Endodermal cell (in vitro differentiated cells): ENCODE measurements at regions not wholly inside any gene's neighbourhood (a gene's known extent, or its start where the extent isn't known, plus 50 kb on each side); places are given as distances from the start of the nearest gene placed in this dataset.

ENCODE experiments used
- DNase-seq: peaks from one replicate; pipeline ENCODE4 v3.0.0-alpha.2; 2017
- H3K27ac ChIP-seq: 2 replicates; pipeline ENCODE4 v1.5.1; 2013; ENCODE audit warnings: mild to moderate bottlenecking, low read depth, low read length, moderate library complexity
- H3K27me3 ChIP-seq: 2 replicates; pipeline ENCODE4 v1.6.1; 2013; ENCODE audit warnings: mild to moderate bottlenecking, low read length, moderate library complexity; ENCODE audit not compliant: insufficient read depth, control insufficient read depth, poor library complexity, severe bottlenecking
- H3K36me3 ChIP-seq: 2 replicates; pipeline ENCODE4 v1.7.0; 2013; ENCODE audit warnings: mild to moderate bottlenecking, low read length, moderate library complexity; ENCODE audit not compliant: control insufficient read depth, insufficient read depth
- H3K4me1 ChIP-seq: one replicate; pipeline ENCODE4 v1.7.0; 2013; ENCODE audit warnings: low read length; ENCODE audit not compliant: control insufficient read depth, insufficient read depth
- H3K4me3 ChIP-seq: 2 replicates; pipeline ENCODE4 v1.5.1; 2013; ENCODE audit warnings: mild to moderate bottlenecking, low read length, moderate library complexity
- H3K9ac ChIP-seq: 2 replicates; pipeline ENCODE4 v1.6.1; 2013; ENCODE audit warnings: mild to moderate bottlenecking, low read length, moderate library complexity; ENCODE audit not compliant: poor library complexity, severe bottlenecking; ENCODE audit errors: extremely low read depth
- H3K9me3 ChIP-seq: 2 replicates; pipeline ENCODE4 v1.6.1; 2013; ENCODE audit warnings: mild to moderate bottlenecking, low read length, moderate library complexity; ENCODE audit not compliant: control insufficient read depth
- H3K27ac Mint-ChIP-seq: 2 replicates; pipeline ENCODE4 v1.8.0; 2020; ENCODE audit warnings: mixed read lengths
- H3K27me3 Mint-ChIP-seq: 2 replicates; pipeline ENCODE4 v1.8.0; 2021; ENCODE audit warnings: mild to moderate bottlenecking, mixed read lengths; ENCODE audit not compliant: insufficient read depth
- H3K36me3 Mint-ChIP-seq: 2 replicates; pipeline ENCODE4 v1.8.0; 2020; ENCODE audit warnings: low read depth, mixed read lengths
- H3K4me1 Mint-ChIP-seq: 2 replicates; pipeline ENCODE4 v1.8.0; 2020; ENCODE audit warnings: mixed read lengths
- H3K4me3 Mint-ChIP-seq: 2 replicates; pipeline ENCODE4 v1.8.0; 2020; ENCODE audit warnings: mild to moderate bottlenecking, moderate library complexity, mixed read lengths
- H3K9me3 Mint-ChIP-seq: 2 replicates; pipeline ENCODE4 v1.8.0; 2020; ENCODE audit warnings: mild to moderate bottlenecking, mixed read lengths
- WGBS, 2 experiments: methylation state at CpG; one replicate each; pipeline versions ENCODE4 v1.1.5 to v1.1.7; 2013; ENCODE audit warnings: missing lambda C conversion rate in 2 of 2, mixed read lengths in 1 of 2; ENCODE audit not compliant: insufficient coverage in 1 of 2, insufficient read length in 1 of 2; 5-methylcytosine and 5-hydroxymethylcytosine counted together
- TF ChIP-seq, protein P1 (sequence below): fragments of 200-600 bp; sonication (generic); conservative IDR thresholded peaks from 2 replicates; pipeline ENCODE4 v1.5.0; 2021; ENCODE audit warnings: antibody characterized with exemption, mild to moderate bottlenecking

DNA sequence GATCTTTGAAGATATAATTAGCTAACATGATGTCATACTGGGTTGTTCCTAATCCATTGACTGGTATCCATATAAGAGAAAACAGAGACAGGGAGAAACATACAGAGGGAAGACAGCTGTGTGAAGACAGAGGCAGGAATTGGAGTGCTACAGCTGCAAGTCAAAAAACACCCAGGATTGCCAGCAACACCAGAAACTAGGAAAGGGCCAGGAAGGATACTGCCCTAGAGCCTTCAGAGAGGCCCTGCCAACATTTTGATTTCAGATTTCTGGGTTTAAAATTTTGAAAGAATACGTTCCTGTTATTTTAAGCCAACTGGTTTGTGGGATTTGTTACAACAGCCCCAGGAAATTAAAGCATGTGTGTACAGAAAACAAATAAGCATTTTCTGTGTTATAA is 473.7 kb upstream of the FLRT2 start:
- no peaks in the 10 kb centered on the region for H3K36me3 ChIP-seq
- no peak overlapping the region for H3K9ac ChIP-seq
- no peaks in the 10 kb centered on the region for H3K4me1 ChIP-seq
- H3K4me3 ChIP-seq = no peak overlapping the region
- no peak overlapping the region for H3K27ac ChIP-seq
- 91 to 100% methylated on average over 1 of the region's 1 CpG for WGBS, 2 experiments
- no peaks in the 10 kb centered on the region for H3K27me3 ChIP-seq
- DNase-seq = no peak
- Mint-ChIP-seq H3K4me1 (no peaks in the 10 kb centered on the region), H3K27me3 (peaks cover 1% of the 10 kb centered on the region), H3K36me3 (peaks cover 15% of the 10 kb centered on the region), H3K4me3 (no peak overlapping the region), H3K27ac (no peak overlapping the region), H3K9me3 (peaks cover 44% of the 10 kb centered on the region)
- TF ChIP-seq, protein P1, sequence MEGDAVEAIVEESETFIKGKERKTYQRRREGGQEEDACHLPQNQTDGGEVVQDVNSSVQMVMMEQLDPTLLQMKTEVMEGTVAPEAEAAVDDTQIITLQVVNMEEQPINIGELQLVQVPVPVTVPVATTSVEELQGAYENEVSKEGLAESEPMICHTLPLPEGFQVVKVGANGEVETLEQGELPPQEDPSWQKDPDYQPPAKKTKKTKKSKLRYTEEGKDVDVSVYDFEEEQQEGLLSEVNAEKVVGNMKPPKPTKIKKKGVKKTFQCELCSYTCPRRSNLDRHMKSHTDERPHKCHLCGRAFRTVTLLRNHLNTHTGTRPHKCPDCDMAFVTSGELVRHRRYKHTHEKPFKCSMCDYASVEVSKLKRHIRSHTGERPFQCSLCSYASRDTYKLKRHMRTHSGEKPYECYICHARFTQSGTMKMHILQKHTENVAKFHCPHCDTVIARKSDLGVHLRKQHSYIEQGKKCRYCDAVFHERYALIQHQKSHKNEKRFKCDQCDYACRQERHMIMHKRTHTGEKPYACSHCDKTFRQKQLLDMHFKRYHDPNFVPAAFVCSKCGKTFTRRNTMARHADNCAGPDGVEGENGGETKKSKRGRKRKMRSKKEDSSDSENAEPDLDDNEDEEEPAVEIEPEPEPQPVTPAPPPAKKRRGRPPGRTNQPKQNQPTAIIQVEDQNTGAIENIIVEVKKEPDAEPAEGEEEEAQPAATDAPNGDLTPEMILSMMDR = no peak
- H3K9me3 ChIP-seq = peaks cover 34% of the 10 kb centered on the region

DNA sequence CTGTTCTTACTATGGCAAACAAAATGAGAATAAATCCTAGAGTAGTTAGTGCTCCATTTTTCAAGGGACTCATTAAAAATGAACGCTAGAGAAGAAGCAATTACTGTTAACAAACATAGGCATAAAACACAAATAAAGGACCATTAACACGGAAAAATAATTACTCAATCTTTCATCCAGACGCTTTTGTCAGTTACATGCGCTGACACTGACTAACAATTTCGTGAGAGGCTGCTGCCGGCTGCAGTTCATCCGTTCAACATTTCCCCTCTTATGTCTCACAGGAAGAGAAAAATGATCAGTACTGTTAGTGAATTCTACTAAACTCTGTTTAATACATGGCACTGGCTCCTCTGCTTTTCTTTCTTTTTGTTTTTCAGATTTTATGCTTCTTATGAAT is 472.7 kb upstream of the FLRT2 start:
- Histone ChIP-seq H3K9me3 (peaks cover 34% of the 10 kb centered on the region), H3K4me1 (no peaks in the 10 kb centered on the region), H3K27ac (no peak overlapping the region), H3K27me3 (no peaks in the 10 kb centered on the region), H3K9ac (no peak overlapping the region), H3K4me3 (no peak overlapping the region), H3K36me3 (no peaks in the 10 kb centered on the region)
- DNase-seq = no peak
- TF ChIP-seq, protein P1 = no peak
- 89 to 93% methylated on average over 5 to 7 of the region's 7 CpGs for WGBS, 2 experiments
- Mint-ChIP-seq H3K27ac (no peak overlapping the region), H3K27me3 (peaks cover 1% of the 10 kb centered on the region), H3K4me1 (no peaks in the 10 kb centered on the region), H3K9me3 (peaks cover 38% of the 10 kb centered on the region), H3K4me3 (no peak overlapping the region), H3K36me3 (peaks cover 15% of the 10 kb centered on the region)

DNA sequence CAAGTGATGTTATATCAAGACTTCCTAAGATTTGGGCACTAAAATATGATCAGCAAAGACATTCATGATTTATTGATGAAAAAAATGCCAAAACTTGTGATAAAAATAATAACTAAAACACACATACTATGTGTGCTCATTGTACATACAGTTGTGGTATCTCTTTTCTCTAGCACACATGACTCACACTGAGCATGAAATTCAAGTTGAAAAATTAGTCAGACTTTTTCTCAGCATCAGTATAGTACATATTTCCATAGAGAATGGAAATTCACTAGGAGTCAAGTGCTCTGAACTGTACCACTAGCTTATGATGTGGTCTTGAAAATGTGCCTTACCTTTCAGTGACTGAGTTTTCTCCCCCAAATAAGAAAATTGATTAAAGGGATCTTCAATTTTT is 471.8 kb upstream of the FLRT2 start:
- Mint-ChIP-seq H3K27ac (no peak overlapping the region), H3K27me3 (peaks cover 1% of the 10 kb centered on the region), H3K4me1 (no peaks in the 10 kb centered on the region), H3K4me3 (no peak overlapping the region), H3K36me3 (peaks cover 15% of the 10 kb centered on the region), H3K9me3 (peaks cover 31% of the 10 kb centered on the region)
- TF ChIP-seq, protein P1 = no peak
- Histone ChIP-seq H3K27ac (no peak overlapping the region), H3K4me3 (no peak overlapping the region), H3K4me1 (no peaks in the 10 kb centered on the region), H3K9ac (no peak overlapping the region), H3K9me3 (peaks cover 25% of the 10 kb centered on the region), H3K36me3 (no peaks in the 10 kb centered on the region), H3K27me3 (no peaks in the 10 kb centered on the region)
- no peak for DNase-seq
